ENCODE measurements at regions not wholly inside any gene's neighbourhood (a gene's known extent, or its start where the extent isn't known, plus 50 kb on each side); places are given as distances from the start of the nearest gene placed in this dataset.

GRCh38 chr6:87946669-87947068 is 101.0 kb upstream of the SPACA1 start:
- Mint-ChIP-seq H3K9me3 (no peaks in the 10 kb centered on the region), H3K4me3 (no peak overlapping the region), H3K4me1 (no peaks in the 10 kb centered on the region), H3K27me3 (peaks cover 8% of the 10 kb centered on the region), H3K36me3 (ENCODE audit: low read depth) (no peaks in the 10 kb centered on the region), H3K27ac (no peak overlapping the region)
- ATAC-seq (ENCODE audit: low read depth): no peak
- DNase-seq: no peak
- TF ChIP-seq, protein P1, sequence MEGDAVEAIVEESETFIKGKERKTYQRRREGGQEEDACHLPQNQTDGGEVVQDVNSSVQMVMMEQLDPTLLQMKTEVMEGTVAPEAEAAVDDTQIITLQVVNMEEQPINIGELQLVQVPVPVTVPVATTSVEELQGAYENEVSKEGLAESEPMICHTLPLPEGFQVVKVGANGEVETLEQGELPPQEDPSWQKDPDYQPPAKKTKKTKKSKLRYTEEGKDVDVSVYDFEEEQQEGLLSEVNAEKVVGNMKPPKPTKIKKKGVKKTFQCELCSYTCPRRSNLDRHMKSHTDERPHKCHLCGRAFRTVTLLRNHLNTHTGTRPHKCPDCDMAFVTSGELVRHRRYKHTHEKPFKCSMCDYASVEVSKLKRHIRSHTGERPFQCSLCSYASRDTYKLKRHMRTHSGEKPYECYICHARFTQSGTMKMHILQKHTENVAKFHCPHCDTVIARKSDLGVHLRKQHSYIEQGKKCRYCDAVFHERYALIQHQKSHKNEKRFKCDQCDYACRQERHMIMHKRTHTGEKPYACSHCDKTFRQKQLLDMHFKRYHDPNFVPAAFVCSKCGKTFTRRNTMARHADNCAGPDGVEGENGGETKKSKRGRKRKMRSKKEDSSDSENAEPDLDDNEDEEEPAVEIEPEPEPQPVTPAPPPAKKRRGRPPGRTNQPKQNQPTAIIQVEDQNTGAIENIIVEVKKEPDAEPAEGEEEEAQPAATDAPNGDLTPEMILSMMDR (IDR thresholded peaks at IDR 0.05): no peak
- ChIA-PET POLR2A (no interaction called here), CTCF (no interaction called here)
- intact Hi-C loops (cut with micrococcal nuclease): no loop called here

GRCh38 chr6:87945966-87946365 is 101.7 kb upstream of the SPACA1 start:
- Mint-ChIP-seq H3K4me1 (no peaks in the 10 kb centered on the region), H3K27me3 (peaks cover 11% of the 10 kb centered on the region), H3K4me3 (no peak overlapping the region), H3K27ac (no peak overlapping the region), H3K36me3 (ENCODE audit: low read depth) (no peaks in the 10 kb centered on the region), H3K9me3 (no peaks in the 10 kb centered on the region)
- ATAC-seq (ENCODE audit: low read depth): no peak
- ChIA-PET POLR2A (no interaction called here), CTCF (no interaction called here)
- TF ChIP-seq, protein P1 (IDR thresholded peaks at IDR 0.05): no peak
- intact Hi-C loops (cut with micrococcal nuclease): no loop called here
- no peak for DNase-seq

DNA sequence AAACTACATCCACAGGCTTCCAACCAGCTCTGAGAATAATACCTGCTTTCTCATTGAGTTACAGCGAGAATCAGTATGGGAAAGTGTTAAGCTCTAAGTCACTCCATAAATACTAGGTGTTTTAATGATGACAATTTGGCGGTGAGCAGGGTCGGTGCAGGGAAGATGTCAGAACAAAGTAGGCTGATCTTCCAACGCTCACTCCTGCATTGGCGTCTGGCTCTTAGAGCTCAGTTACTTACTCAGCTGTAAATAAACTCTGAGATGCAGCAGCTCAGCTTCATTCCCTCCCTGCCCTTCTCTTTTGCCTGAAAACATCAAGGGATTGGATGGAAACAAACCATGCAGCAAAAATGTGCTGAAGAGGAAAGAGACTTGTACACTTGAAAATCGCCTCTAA is 102.5 kb upstream of the SPACA1 start:
- CTCF ChIA-PET: no interaction called here
- no peaks in the 10 kb centered on the region for H3K4me1 Mint-ChIP-seq
- ATAC-seq (ENCODE audit: low read depth) (no peak), DNase-seq (no peak)
- H3K27me3 Mint-ChIP-seq: peaks cover 11% of the 10 kb centered on the region
- TF ChIP-seq, protein P1 (IDR thresholded peaks at IDR 0.05): no peak
- no peak overlapping the region for H3K4me3 Mint-ChIP-seq
- intact Hi-C loops (cut with micrococcal nuclease): no loop called here
- no peaks in the 10 kb centered on the region for H3K9me3 Mint-ChIP-seq
- H3K36me3 Mint-ChIP-seq (ENCODE audit: low read depth): no peaks in the 10 kb centered on the region
- POLR2A ChIA-PET: no interaction called here
- no peak overlapping the region for H3K27ac Mint-ChIP-seq

GRCh38 chr6:87944541-87944954 is 103.1 kb upstream of the SPACA1 start:
- TF ChIP-seq, protein P1 (IDR thresholded peaks at IDR 0.05): no peak
- ChIA-PET CTCF (interaction anchor here (0.9 kb wide), 1 partner anchor 293 kb away, joined by 3 read pairs; no protein-coding TSS in a partner anchor), POLR2A (no interaction called here)
- Mint-ChIP-seq H3K4me1 (no peaks in the 10 kb centered on the region), H3K9me3 (no peaks in the 10 kb centered on the region), H3K4me3 (no peak overlapping the region), H3K27ac (no peak overlapping the region), H3K36me3 (ENCODE audit: low read depth) (no peaks in the 10 kb centered on the region), H3K27me3 (peaks cover 11% of the 10 kb centered on the region)
- intact Hi-C loops (cut with micrococcal nuclease): no loop called here
- DNase-seq (no peak), ATAC-seq (ENCODE audit: low read depth) (no peak)

- ATAC-seq (ENCODE audit: low read depth): no peak
- H3K27ac Mint-ChIP-seq: no peak overlapping the region
- peaks cover 11% of the 10 kb centered on the region for H3K27me3 Mint-ChIP-seq
- TF ChIP-seq, protein P1 (IDR thresholded peaks at IDR 0.05): no peak
- no peaks in the 10 kb centered on the region for H3K36me3 Mint-ChIP-seq (ENCODE audit: low read depth)
- no peaks in the 10 kb centered on the region for H3K9me3 Mint-ChIP-seq
- H3K4me3 Mint-ChIP-seq: no peak overlapping the region
- intact Hi-C loops (cut with micrococcal nuclease): no loop called here
- no peaks in the 10 kb centered on the region for H3K4me1 Mint-ChIP-seq
- CTCF ChIA-PET: no interaction called here
- POLR2A ChIA-PET: no interaction called here
- no peak for DNase-seq
Observed at GRCh38 chr6:87943191-87943590, 104.5 kb upstream of the SPACA1 start.

All from activated B cell treated with CpG ODN at 0.5 μM for 24 hours (primary cell).